NCI-H774 (cell line): ENCODE measurements at regions not wholly inside any gene's neighbourhood (a gene's known extent, or its start where the extent isn't known, plus 50 kb on each side); places are given as distances from the start of the nearest gene placed in this dataset.
"Not testable (repeated sequence)": the region's sequence is repeated elsewhere in the genome, so short reads cannot be mapped to it uniquely, and the experiment has no call there.

ENCODE experiments used
- DNase-seq: peaks from one replicate; lab custom pipeline; 2025; lab: John Stamatoyannopoulos, UW

DNA sequence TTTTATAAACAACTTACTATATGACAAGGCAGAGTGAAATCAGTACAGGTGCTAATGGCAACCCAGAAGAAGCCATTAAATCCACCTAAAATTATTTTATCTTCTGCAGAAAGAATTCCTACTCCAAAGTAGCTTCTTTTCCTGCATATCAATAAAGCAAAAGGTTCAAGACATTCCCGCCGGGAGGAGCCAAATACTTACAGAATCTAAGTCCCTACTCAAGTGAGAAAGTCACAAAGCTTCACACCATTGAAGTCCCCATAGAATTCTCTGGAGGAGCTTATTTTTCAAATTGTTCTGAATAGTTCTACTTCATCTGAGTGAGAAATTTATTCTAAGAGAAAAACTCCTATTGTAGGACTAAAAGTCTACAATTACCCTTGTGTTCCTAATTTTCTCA lies 233.7 kb upstream of the HNRNPA3 start:
- no peak for DNase-seq

- DNase-seq = no peak
Measured at GRCh38 chr2:176979981-176980710, 232.4 kb upstream of the HNRNPA3 start.

GRCh38 chr2:176984987-176985386 lies 227.6 kb upstream of the HNRNPA3 start:
- no peak for DNase-seq

DNA sequence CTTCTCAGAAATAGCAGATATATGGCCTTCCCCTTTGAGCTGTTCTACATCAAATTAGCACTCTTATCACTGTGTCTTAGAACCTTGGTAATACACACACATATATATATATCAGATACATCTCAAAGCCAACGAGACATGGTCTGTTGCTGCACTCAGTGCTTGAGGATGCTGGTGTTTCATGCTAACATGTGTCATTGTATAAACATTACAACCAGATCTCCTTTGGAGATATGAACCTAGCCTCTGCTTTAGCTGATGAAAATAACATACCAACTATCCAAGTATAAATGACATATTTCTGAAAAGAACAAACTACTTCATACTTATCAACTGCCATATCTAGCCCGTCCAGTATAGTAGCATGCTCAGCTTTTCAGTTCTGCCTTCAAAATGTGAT lies 226.7 kb upstream of the HNRNPA3 start:
- DNase-seq = no peak

DNA sequence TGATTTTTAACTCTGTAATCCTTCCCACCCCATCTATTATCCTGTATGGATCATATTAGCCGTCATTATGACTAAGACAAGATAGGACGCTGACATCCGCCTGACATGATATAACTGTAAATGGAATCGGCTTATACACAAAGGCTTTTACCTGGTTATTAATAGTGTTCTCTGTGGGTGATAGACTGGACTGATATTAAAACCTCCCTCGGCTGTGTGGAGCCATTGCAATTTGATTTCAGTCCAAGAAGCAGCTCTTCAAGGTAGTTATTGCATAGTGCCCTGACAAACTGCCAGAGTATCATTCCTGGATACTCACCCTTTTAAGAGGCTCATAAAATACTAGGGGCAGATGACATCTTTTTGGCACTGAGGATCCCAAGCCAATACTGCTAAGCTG lies 226.1 kb upstream of the HNRNPA3 start:
- DNase-seq = no peak

DNA sequence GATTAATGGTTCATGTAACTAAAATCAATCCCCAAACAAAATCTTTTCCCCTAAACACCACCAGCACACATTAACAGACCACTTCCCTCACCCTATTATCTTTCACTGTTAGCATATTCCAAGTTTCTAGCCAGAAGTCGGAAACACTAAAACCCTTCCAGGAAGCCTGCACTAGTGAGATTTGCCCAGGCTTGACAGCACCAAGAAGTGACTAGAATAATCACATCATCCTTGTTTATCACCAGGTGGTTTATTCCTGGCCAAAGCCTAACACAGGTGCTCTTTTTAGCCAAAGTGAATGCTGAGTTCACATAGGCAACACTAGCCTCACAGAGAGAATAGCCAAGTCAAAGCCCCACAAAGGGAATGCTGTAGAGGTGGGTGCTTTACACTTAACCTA lies 221.2 kb upstream of the HNRNPA3 start:
- no peak for DNase-seq

GRCh38 chr2:176997074-176997791 lies 215.4 kb upstream of the HNRNPA3 start:
- no peak for DNase-seq

DNA sequence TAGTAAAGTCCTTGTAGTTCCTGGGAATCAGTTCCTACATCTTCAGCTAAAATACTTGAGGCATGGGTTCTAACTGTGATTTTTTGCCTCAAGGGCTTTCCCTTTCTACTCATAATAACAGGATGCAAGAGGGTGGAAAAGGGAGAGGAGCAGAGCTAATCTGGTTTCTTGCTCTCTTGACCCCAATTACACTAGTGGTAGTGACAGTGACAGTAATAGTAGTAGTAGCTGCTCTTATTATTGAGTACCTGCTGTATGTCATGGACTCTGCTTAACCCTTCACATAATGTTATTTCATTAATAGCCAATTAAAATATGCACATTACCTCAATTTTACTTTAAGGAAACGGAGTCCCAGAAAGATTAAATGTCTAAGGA lies 214.8 kb upstream of the HNRNPA3 start:
- DNase-seq = no peak

DNA sequence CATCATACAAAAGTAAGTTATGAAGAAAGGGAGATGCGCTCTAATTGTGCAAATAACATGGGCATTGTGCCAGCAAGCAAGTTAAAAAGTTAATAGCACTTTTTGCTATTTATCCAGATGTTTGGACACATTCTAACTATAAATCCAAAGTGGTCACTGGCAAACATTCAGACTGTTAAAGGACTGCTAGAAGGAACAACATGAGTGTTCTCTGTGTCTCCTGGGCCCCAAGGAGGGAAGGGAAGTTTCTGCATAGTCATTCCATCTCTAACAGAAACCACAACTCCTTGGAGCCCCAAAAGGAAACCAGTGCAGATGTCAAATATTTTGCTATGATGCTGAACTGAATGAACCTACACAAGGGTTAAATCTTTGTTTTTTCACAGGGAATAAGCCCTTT lies 213.3 kb upstream of the HNRNPA3 start:
- DNase-seq = no peak

- no peak for DNase-seq
Measured at GRCh38 chr2:177000061-177000714, 212.4 kb upstream of the HNRNPA3 start.

- no peak for DNase-seq
Measured at GRCh38 chr2:177000715-177001072, 211.9 kb upstream of the HNRNPA3 start.

DNA sequence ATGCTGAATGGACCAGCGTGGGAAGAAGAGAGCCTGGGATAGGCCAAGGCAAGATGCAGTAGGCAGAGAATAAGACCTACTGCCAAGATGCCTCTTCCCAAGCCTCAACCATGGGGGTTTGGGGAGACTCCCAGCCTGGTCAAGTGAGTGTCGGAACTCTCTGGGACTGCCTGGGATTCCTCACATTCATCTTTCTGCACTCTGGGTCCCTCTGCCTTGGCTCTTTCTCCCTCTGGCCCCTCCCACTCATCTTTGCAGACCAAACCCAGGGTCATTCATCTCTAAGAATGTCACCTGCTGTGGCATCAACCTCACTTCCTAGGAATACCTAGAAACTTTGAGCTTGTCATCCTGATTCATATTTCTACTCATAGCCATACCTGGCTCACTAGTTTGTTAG lies 211.3 kb upstream of the HNRNPA3 start:
- DNase-seq = no peak

DNA sequence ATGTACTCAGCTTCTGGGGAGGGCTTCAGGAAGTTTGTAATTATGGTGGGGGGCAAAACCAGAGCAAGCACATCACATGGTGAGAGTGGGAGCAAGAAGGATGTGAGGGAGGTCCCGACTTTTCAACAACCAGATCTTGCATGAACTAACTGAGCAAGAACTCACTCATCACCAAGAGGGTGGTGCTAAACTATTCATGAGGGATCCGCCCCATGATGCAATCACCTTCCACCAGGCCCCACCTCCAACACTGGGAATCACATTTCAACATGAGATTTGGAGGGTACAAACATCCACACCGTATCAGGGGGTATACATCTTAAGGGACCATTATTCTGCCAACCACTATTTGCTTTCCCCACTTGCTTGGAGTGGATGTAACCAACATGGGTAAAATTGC lies 209.6 kb upstream of the HNRNPA3 start:
- DNase-seq = no peak

- not testable (repeated sequence) for DNase-seq
Measured at GRCh38 chr2:177007726-177008125, 204.9 kb upstream of the HNRNPA3 start.

DNA sequence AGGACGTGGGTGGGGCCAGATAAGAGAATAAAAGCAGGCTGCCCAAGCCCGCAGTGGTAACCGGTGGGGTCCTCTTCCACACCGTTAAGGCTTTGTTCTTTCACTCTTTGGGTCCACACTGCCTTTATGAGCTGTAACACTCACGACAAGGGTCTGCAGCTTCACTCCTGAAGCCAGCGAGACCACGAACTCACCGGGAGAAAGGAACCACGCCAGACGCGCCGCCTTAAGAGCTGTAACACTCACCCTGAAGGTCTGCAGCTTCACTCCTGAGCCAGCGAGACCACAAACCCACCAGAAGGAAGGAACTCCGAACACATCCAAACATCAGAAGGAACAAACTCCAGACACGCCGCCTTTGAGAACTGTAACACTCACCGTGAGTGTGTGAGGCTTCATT lies 203.9 kb upstream of the HNRNPA3 start:
- not testable (repeated sequence) for DNase-seq

DNA sequence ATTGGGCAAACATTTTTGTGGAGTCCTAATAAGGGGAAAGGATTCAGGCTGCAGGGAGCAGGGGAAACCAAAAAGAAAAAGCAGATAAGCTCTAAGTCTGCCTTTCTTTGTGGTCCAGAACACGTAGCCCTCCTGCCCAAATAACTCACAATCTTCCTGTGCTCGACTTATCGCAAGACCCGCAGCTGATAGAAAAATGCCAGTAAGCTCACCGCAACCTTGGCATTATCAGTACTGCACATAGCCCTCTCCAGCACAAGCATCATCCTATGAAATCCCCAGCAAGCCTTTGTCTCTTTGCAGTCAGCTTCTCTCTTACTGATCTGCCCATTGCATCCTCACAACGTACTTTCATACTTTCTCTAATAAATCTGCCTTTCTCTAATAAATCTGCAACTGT lies 202.4 kb upstream of the HNRNPA3 start:
- no peak for DNase-seq

GRCh38 chr2:177010861-177011260 lies 201.7 kb upstream of the HNRNPA3 start:
- no peak for DNase-seq

DNA sequence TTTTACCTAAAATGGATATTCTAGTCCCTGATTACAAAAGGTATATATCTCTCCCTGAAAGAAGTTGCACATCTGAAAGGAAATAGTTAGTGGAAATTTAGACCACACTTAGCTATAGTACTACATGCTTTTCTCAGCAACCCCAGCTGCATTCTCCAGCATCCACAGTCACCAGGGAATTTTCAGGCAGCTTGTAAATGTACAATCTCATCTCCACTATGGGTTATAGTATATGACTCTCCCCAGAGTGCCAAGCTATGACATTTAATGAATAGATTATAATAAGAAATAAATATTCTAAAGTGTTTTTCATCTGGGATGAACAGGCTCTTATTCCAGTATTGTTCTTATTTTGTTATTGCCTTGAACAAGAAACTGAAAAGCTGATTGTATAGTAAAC lies 197.6 kb upstream of the HNRNPA3 start:
- no peak for DNase-seq

- no peak for DNase-seq
Measured at GRCh38 chr2:177015356-177015923, 197.2 kb upstream of the HNRNPA3 start.

DNA sequence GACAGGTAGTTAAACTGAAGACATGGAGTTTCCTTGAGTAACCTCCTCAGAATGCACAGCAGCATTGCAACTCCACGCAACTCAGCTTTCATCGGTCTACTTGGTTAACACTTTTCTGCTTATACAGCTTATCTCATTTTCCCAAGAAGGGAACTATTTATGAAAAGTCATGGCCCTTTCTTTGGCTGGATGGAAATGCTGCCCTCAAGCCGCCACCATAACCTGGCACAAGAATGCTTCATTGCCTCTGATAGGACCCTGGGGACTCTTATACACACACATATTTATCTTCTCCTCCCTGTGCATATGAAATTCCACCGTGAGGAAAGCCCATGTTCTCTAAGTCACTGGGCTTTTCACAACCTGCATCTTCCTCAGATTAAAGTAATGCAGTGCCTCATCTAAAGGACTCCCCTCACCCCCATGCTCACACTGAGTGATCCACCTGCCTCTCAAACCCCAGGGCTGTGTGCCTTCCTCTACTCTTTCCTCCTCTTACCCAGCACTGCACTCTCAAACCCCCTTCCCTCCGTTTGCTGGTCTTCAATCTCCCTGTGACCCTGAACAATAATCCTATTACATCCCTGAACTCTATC lies 192.0 kb upstream of the HNRNPA3 start:
- no peak for DNase-seq

DNA sequence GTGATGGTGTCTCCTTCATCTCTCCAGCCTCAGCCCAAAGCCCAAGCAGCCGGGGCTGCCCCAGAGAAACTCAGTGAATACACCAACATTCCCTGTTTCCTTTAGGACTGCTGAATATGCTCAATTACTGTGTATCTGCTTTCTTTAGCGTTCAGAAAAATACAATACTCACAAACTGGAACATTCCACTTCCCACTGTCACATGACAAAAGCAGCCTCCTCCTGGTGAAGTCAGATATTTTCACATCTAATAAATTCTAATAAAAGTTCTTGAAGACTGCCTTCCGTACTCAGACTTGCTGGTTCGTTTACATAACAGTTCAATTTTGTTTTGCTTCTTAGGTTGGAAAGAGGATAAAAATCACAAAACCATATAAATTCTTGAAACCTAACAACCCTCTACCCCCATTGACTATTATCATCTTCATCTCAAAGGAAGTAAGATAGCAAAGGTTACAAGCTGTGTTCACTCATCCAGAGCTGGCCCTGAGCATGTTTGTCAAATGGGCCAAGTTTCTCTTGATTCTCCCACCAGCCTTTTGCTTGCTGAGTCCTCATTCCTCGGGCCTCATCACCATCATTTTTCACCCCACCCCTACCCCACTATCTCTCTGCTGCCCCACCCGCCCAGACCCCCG lies 190.8 kb upstream of the HNRNPA3 start:
- DNase-seq = no peak

GRCh38 chr2:177024765-177025164 lies 187.8 kb upstream of the HNRNPA3 start:
- no peak for DNase-seq
